GM23338 (cell line): ENCODE measurements at regions not wholly inside any gene's neighbourhood (a gene's known extent, or its start where the extent isn't known, plus 50 kb on each side); places are given as distances from the start of the nearest gene placed in this dataset.

ENCODE experiments used
- ATAC-seq: fragments of 200-7000 bp; cut with Tn5 transposase; 3 replicates; pipeline ENCODE4 v1.9.1; 2020
- DNase-seq: peaks from one replicate; pipeline ENCODE4 v3.0.0-alpha.2; 2015; ENCODE audit warnings: low spot score
- H2AFZ ChIP-seq: fragments of 200-600 bp; sonication (generic); 2 replicates; pipeline ENCODE4 v1.8.0; 2016; ENCODE audit warnings: antibody characterized with exemption, mild to moderate bottlenecking, moderate library complexity
- H3F3A ChIP-seq: fragments of 200-600 bp; sonication (generic); replicated peaks from 2 replicates; pipeline ENCODE4 v1.8.0; 2017; ENCODE audit warnings: antibody characterized with exemption, mixed run types, low read depth
- H3K27ac ChIP-seq: fragments of 200-600 bp; sonication (generic); 2 replicates; pipeline ENCODE4 v1.6.1; 2016; ENCODE audit warnings: low read depth
- H3K27me3 ChIP-seq: fragments of 200-600 bp; sonication (generic); 2 replicates; pipeline ENCODE4 v1.8.0; 2016; ENCODE audit warnings: mild to moderate bottlenecking, mixed run types, moderate library complexity; ENCODE audit not compliant: insufficient read depth
- H3K36me3 ChIP-seq: fragments of 200-600 bp; sonication (generic); 2 replicates; pipeline ENCODE4 v1.8.0; 2016; ENCODE audit warnings: mild to moderate bottlenecking; ENCODE audit not compliant: insufficient read depth
- H3K4me1 ChIP-seq: fragments of 200-600 bp; sonication (generic); 2 replicates; pipeline ENCODE4 v1.8.0; 2016; ENCODE audit warnings: mild to moderate bottlenecking, moderate library complexity; ENCODE audit not compliant: insufficient read depth
- H3K4me2 ChIP-seq: fragments of 200-600 bp; sonication (generic); 2 replicates; pipeline ENCODE4 v1.7.1; 2017; ENCODE audit warnings: mixed run types
- H3K4me3 ChIP-seq: fragments of 200-600 bp; sonication (generic); 2 replicates; pipeline ENCODE4 v1.6.1; 2016; ENCODE audit warnings: mixed run types
- H3K79me2 ChIP-seq: fragments of 200-600 bp; sonication (generic); replicated peaks from 2 replicates; pipeline ENCODE4 v1.8.0; 2017; ENCODE audit warnings: mild to moderate bottlenecking; ENCODE audit not compliant: insufficient read depth
- H3K9me2 ChIP-seq: fragments of 200-600 bp; sonication (generic); 2 replicates; pipeline ENCODE4 v1.8.0; 2017; ENCODE audit not compliant: insufficient read depth
- H4K20me1 ChIP-seq: fragments of 200-600 bp; sonication (generic); replicated peaks from 2 replicates; pipeline ENCODE4 v1.8.0; 2017; ENCODE audit warnings: mild to moderate bottlenecking; ENCODE audit not compliant: insufficient read depth
- H3K27ac Mint-ChIP-seq: 2 replicates; pipeline ENCODE4 v1.8.0; 2020; ENCODE audit warnings: inconsistent platforms, mild to moderate bottlenecking, moderate library complexity, mixed read lengths
- H3K27me3 Mint-ChIP-seq: 3 replicates; pipeline ENCODE4 v1.8.0; 2022; ENCODE audit warnings: low read depth, mild to moderate bottlenecking, moderate library complexity, mixed read lengths, inconsistent platforms; ENCODE audit not compliant: insufficient read depth, poor library complexity
- H3K36me3 Mint-ChIP-seq: 3 replicates; pipeline ENCODE4 v1.8.0; 2021; ENCODE audit warnings: low read depth, mild to moderate bottlenecking, inconsistent platforms, moderate library complexity, mixed read lengths
- H3K4me1 Mint-ChIP-seq: 3 replicates; pipeline ENCODE4 v1.8.0; 2020; ENCODE audit warnings: mild to moderate bottlenecking, inconsistent platforms, mixed read lengths
- H3K4me3 Mint-ChIP-seq: 3 replicates; pipeline ENCODE4 v1.8.0; 2021; ENCODE audit warnings: moderate library complexity, mild to moderate bottlenecking, inconsistent platforms, mixed read lengths
- H3K9me3 Mint-ChIP-seq: 3 replicates; pipeline ENCODE4 v1.8.0; 2020; ENCODE audit warnings: moderate library complexity, mild to moderate bottlenecking, inconsistent platforms, mixed read lengths
- CTCF ChIP-seq, 2 experiments: fragments of 200-600 bp in 1 of 2; sonication (generic) in 1 of 2; conservative IDR thresholded peaks; 2 replicates each; pipeline versions ENCODE4 v1.5.1 to v1.6.1; 2016 to 2017; ENCODE audit warnings: antibody characterized with exemption in 2 of 2, low read depth in 2 of 2, mild to moderate bottlenecking in 2 of 2, moderate library complexity in 1 of 2
- EZH2 ChIP-seq: fragments of 200-600 bp; sonication (generic); IDR thresholded peaks from one replicate; pipeline ENCODE4 v1.8.0; 2017; ENCODE audit warnings: antibody characterized with exemption, mild to moderate bottlenecking, low read depth; ENCODE audit not compliant: unreplicated experiment
- EZH2phosphoT487 ChIP-seq: fragments of 200-600 bp; sonication (generic); IDR thresholded peaks from one replicate; pipeline ENCODE4 v1.8.1; 2018; ENCODE audit warnings: antibody characterized with exemption; ENCODE audit not compliant: unreplicated experiment
- JUNB ChIP-seq: IDR thresholded peaks from one replicate; pipeline ENCODE4 v1.6.1; 2016; ENCODE audit warnings: antibody characterized with exemption; ENCODE audit not compliant: unreplicated experiment
- STAT1 ChIP-seq: IDR thresholded peaks from one replicate; pipeline ENCODE4 v1.6.1; 2016; ENCODE audit warnings: antibody characterized with exemption; ENCODE audit not compliant: unreplicated experiment
- ZNF114 ChIP-seq: fragments of 250-450 bp; sonication (Bioruptor Pico); IDR thresholded peaks from 2 replicates; pipeline ENCODE4 v1.5.0; 2020; ENCODE audit warnings: mild to moderate bottlenecking, moderate library complexity
- ZNF462 ChIP-seq: fragments of 250-450 bp; sonication (Bioruptor Pico); IDR thresholded peaks from 2 replicates; pipeline ENCODE4 v1.5.0; 2020; ENCODE audit warnings: mild to moderate bottlenecking, moderate library complexity

GRCh38 chr4:23297327-23297726 is 592.5 kb downstream of the PPARGC1A start:
- no peaks in the 10 kb centered on the region for H3K27me3 ChIP-seq
- H3K4me1 Mint-ChIP-seq = no peaks in the 10 kb centered on the region
- no peak overlapping the region for H3K4me2 ChIP-seq
- H3K27ac Mint-ChIP-seq = no peak overlapping the region
- DNase-seq (peak; percentile 19), ATAC-seq (no peak; the same call in 2 of the 3 replicates)
- H2AFZ ChIP-seq = no peak overlapping the region
- H3K4me3 ChIP-seq = no peak overlapping the region
- H3K79me2 ChIP-seq = no peaks in the 10 kb centered on the region
- H3K9me2 ChIP-seq = no peaks in the 10 kb centered on the region
- H3K36me3 ChIP-seq = no peaks in the 10 kb centered on the region
- TF ChIP-seq ZNF462 (CRISPR knock-in tag) = no peak
- TF ChIP-seq ZNF114 (CRISPR knock-in tag) = no peak
- TF ChIP-seq JUNB = no peak
- peak; percentile 36 to 64 for TF ChIP-seq CTCF (conservative IDR thresholded peaks at IDR 0.05; ENCODE audit: low read depth in 2 of 2)
- no peak overlapping the region for H3K27ac ChIP-seq
- no peak overlapping the region for H3K4me3 Mint-ChIP-seq
- H3F3A ChIP-seq = no peaks in the 10 kb centered on the region
- no peaks in the 10 kb centered on the region for H3K9me3 Mint-ChIP-seq
- H3K27me3 Mint-ChIP-seq = no peaks in the 10 kb centered on the region
- no peaks in the 10 kb centered on the region for H3K36me3 Mint-ChIP-seq
- H4K20me1 ChIP-seq = no peaks in the 10 kb centered on the region
- H3K4me1 ChIP-seq = no peaks in the 10 kb centered on the region

- Histone ChIP-seq H3K4me1 (no peaks in the 10 kb centered on the region), H2AFZ (peak overlapping the region; percentile 29; the same call in 1 of the 2 replicates)
- TF ChIP-seq EZH2 (no peak), STAT1 (no peak), ZNF114 (CRISPR knock-in tag) (no peak), EZH2phosphoT487 (no peak)
Observed at GRCh38 chr4:23291139-23291538, 598.4 kb downstream of the GBA3 start.

More at GRCh38 chr4:23291139-23291538, 598.4 kb downstream of the GBA3 start:
- Histone ChIP-seq H3K27ac (no peak overlapping the region), H3K79me2 (no peaks in the 10 kb centered on the region), H3K4me2 (no peak overlapping the region), H3F3A (no peaks in the 10 kb centered on the region), H4K20me1 (no peaks in the 10 kb centered on the region), H3K4me3 (no peak overlapping the region), H3K9me2 (no peaks in the 10 kb centered on the region; the same call in 1 of the 2 replicates), H3K27me3 (no peaks in the 10 kb centered on the region), H3K36me3 (no peaks in the 10 kb centered on the region)
- Mint-ChIP-seq H3K27ac (no peak overlapping the region), H3K4me3 (no peak overlapping the region), H3K9me3 (no peaks in the 10 kb centered on the region), H3K36me3 (no peaks in the 10 kb centered on the region), H3K27me3 (no peaks in the 10 kb centered on the region), H3K4me1 (0 out of 3 replicates have a peak, but pooled peaks cover 2% of the 10 kb centered on the region)
- no peak for ATAC-seq
- DNase-seq = no peak
